C4-2B (cell line): ENCODE measurements at regions not wholly inside any gene's neighbourhood (a gene's known extent, or its start where the extent isn't known, plus 50 kb on each side); places are given as distances from the start of the nearest gene placed in this dataset.

Experiments
- CTCF ChIP-seq: fragments of 450-650 bp; conservative IDR thresholded peaks from 2 replicates; pipeline ENCODE4 v1.5.1; 2017; ENCODE audit warnings: mild to moderate bottlenecking
- ZFX ChIP-seq: fragments of 450-650 bp; IDR thresholded peaks from 2 replicates; pipeline ENCODE4 v1.6.1; 2017

GRCh38 chr16:26204138-26204537 is 512.4 kb downstream of the HS3ST4 start:
- TF ChIP-seq CTCF (no peak), ZFX (no peak)
